ENCODE measurements at regions not wholly inside any gene's neighbourhood (a gene's known extent, or its start where the extent isn't known, plus 50 kb on each side); places are given as distances from the start of the nearest gene placed in this dataset.

DNA sequence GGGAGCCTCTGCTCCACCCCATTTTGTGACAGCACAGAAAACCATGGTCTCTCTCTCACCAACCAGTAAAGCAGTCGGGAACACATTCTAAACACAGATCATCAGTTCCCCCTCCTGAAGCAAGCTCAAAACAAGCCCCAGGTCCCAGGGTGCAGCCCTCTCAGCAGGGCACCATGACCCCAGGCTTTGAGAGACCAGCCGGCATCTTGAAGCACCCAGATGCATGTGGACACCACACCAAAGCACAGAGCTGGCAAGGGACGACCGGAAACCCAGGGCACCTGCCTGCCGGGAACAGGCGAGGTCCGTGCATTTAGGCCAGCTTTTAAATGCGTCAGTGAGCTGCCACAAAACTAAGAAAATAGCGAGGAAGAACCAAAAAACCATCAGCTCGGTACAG is 103.2 kb upstream of the IQSEC1 start:
- Histone ChIP-seq H3K4me1 (no peaks in the 10 kb centered on the region), H3K36me3 (no peaks in the 10 kb centered on the region), H3K9me3 (no peaks in the 10 kb centered on the region), H3K4me3 (ENCODE audit: low read depth, low read length) (no peak overlapping the region), H3K27me3 (no peaks in the 10 kb centered on the region)
- DNase-seq, result no peak
- TF ChIP-seq CTCF (IDR thresholded peaks at IDR 0.05; ENCODE audit: low read depth, low read length), result no peak

- Histone ChIP-seq H3K4me1 (no peaks in the 10 kb centered on the region), H3K4me3 (ENCODE audit: low read depth, low read length) (no peak overlapping the region), H3K9me3 (no peaks in the 10 kb centered on the region), H3K27me3 (no peaks in the 10 kb centered on the region), H3K36me3 (no peaks in the 10 kb centered on the region)
- no peak for TF ChIP-seq CTCF (IDR thresholded peaks at IDR 0.05; ENCODE audit: low read depth, low read length)
- no peak for DNase-seq
Observed at GRCh38 chr3:13174803-13175135, 101.5 kb upstream of the IQSEC1 start.

- Histone ChIP-seq H3K36me3 (no peaks in the 10 kb centered on the region), H3K4me1 (no peaks in the 10 kb centered on the region), H3K9me3 (no peaks in the 10 kb centered on the region), H3K27me3 (no peaks in the 10 kb centered on the region), H3K4me3 (ENCODE audit: low read depth, low read length) (no peak overlapping the region)
- no peak for TF ChIP-seq CTCF (IDR thresholded peaks at IDR 0.05; ENCODE audit: low read depth, low read length)
- no peak for DNase-seq
Observed at GRCh38 chr3:13174011-13174802, 101.0 kb upstream of the IQSEC1 start.

DNA sequence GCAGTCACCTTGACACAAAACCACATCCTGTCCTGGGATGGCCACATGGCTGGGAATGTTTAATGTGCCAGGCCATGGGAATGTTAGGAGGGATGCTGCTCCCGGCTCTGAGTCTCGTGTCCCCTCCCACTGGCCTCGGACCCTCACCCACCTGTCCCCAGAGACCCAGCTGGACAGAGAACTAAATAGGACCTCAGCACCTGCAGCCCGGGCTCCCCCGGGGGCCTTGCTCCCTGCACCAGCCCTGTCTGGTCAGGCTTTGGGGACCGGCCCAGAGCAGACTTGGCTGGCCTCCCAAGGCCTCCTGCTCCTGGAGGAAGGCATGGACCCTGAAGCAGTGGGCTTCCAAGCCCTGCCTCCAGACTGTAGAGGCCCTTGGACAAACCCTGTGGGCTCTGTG is 100.0 kb upstream of the IQSEC1 start:
- no peaks in the 10 kb centered on the region for H3K36me3 ChIP-seq
- TF ChIP-seq CTCF (IDR thresholded peaks at IDR 0.05; ENCODE audit: low read depth, low read length), result no peak
- no peak for DNase-seq

DNA sequence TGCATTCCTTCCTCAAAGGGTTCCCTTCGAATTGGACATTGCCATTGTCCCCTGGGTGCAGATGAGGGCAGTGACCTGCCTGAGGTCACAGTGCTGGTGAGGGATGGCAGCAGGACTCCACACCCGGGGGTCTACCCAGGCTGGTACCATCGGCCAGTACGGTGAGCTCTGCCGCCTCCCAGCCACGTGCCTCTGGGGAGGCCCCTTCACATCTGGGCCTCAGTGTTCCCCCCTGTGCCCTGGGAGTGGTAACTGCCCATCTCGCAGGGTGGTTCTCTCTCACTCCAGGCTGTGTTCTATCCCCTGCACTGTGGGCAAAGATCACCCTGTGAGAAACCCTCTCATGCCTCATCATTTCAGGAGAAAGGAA is 99.4 kb upstream of the IQSEC1 start:
- Histone ChIP-seq H3K27me3 (no peaks in the 10 kb centered on the region), H3K4me1 (no peaks in the 10 kb centered on the region), H3K4me3 (ENCODE audit: low read depth, low read length) (no peak overlapping the region), H3K9me3 (no peaks in the 10 kb centered on the region), H3K36me3 (no peaks in the 10 kb centered on the region)
- no peak for DNase-seq
- no peak for TF ChIP-seq CTCF (IDR thresholded peaks at IDR 0.05; ENCODE audit: low read depth, low read length)

More for the DNA sequence above, 100.0 kb upstream of the IQSEC1 start:
- H3K27me3 ChIP-seq, result no peaks in the 10 kb centered on the region
- H3K4me1 ChIP-seq, result no peaks in the 10 kb centered on the region
- no peak overlapping the region for H3K4me3 ChIP-seq (ENCODE audit: low read depth, low read length)
- no peaks in the 10 kb centered on the region for H3K9me3 ChIP-seq

DNA sequence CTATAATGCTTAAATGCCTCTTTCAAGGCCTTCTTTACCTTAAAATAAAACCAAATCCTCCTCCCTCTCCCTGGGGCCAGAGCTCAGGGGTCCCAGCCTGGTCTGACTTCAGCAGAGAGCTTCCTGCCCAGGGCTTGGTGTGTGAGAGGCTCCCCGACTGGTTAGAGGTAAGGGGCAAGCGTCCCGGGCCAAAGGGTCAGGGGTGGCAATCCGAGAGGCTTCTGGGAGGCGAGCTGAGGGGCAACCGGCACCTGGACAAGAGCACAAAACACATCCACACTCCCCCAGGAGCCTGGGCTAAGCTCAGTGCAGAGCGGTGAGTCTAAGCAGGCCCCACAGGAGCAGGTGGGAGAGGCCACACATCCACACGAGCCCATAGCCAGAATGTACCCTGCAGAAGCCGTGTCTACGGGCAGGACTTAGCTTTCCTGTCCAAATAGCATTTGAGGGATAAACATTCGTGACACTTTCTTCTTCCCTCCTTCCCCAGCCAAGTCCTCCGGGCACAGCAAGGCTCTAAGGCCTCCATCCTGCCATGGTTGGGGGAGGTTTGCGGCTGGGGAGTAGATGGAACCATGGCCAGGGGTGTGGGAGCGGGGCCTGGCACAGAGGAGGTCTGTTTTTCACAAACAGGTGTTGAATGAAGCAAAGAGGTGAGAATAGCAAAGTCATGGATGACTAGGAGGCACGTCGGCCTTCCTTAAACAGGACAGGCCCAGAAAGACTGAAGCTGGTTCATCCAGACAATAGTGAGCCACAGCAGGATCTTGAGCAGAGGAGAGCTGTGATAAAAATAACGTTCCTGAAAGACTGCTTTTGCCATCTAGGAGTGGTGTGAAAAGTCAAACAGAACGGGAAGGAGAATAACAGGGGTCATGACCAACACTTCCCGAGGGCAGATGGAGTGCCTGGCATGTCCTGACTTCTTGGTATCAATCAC is 98.7 kb upstream of the IQSEC1 start:
- Histone ChIP-seq H3K36me3 (no peaks in the 10 kb centered on the region), H3K9me3 (no peaks in the 10 kb centered on the region), H3K4me3 (ENCODE audit: low read depth, low read length) (no peak overlapping the region), H3K4me1 (no peaks in the 10 kb centered on the region), H3K27me3 (no peaks in the 10 kb centered on the region)
- no peak for DNase-seq
- no peak for TF ChIP-seq CTCF (IDR thresholded peaks at IDR 0.05; ENCODE audit: low read depth, low read length)
